ENCODE measurements at regions not wholly inside any gene's neighbourhood (a gene's known extent, or its start where the extent isn't known, plus 50 kb on each side); places are given as distances from the start of the nearest gene placed in this dataset.

GRCh38 chr14:34931206-34931605 lies 51.6 kb upstream of the SRP54 start:
- no peak for DNase-seq (ENCODE audit: low read depth)
- POLR2A ChIA-PET: no interaction called here
- CTCF ChIA-PET: interaction anchor here (0.6 kb wide), 1 partner anchor 28 kb away, joined by 3 read pairs; no protein-coding TSS in a partner anchor
- Histone ChIP-seq H3K36me3 (ENCODE audit: control insufficient read depth, insufficient read depth, low read length) (no peaks in the 10 kb centered on the region), H3K27me3 (ENCODE audit: control insufficient read depth, insufficient read depth, low read length) (no peaks in the 10 kb centered on the region), H3K4me3 (ENCODE audit: low read depth, low read length) (no peak overlapping the region)
- TF ChIP-seq CTCF (IDR thresholded peaks at IDR 0.05; ENCODE audit: insufficient read depth, low read depth, low read length): no peak

- POLR2A ChIA-PET: no interaction called here
- Histone ChIP-seq H3K4me3 (ENCODE audit: low read depth, low read length) (no peak overlapping the region), H3K36me3 (ENCODE audit: control insufficient read depth, insufficient read depth, low read length) (no peaks in the 10 kb centered on the region), H3K27me3 (ENCODE audit: control insufficient read depth, insufficient read depth, low read length) (no peaks in the 10 kb centered on the region)
- CTCF ChIA-PET: interaction anchor here (0.6 kb wide), 1 partner anchor 28 kb away, joined by 3 read pairs; no protein-coding TSS in a partner anchor
- no peak for DNase-seq (ENCODE audit: low read depth)
- TF ChIP-seq CTCF (IDR thresholded peaks at IDR 0.05; ENCODE audit: insufficient read depth, low read depth, low read length): no peak
Measured at GRCh38 chr14:34930591-34931091, 52.2 kb upstream of the SRP54 start.

GRCh38 chr14:34926552-34926951 lies 51.4 kb upstream of the BAZ1A start:
- no peak for DNase-seq (ENCODE audit: low read depth)

More at GRCh38 chr14:34926552-34926951, 51.4 kb upstream of the BAZ1A start:
- Histone ChIP-seq H3K27me3 (ENCODE audit: control insufficient read depth, insufficient read depth, low read length) (no peaks in the 10 kb centered on the region), H3K36me3 (ENCODE audit: control insufficient read depth, insufficient read depth, low read length) (no peaks in the 10 kb centered on the region), H3K4me3 (ENCODE audit: low read depth, low read length) (no peak overlapping the region)
- ChIA-PET CTCF (no interaction called here), POLR2A (no interaction called here)
- TF ChIP-seq CTCF (IDR thresholded peaks at IDR 0.05; ENCODE audit: insufficient read depth, low read depth, low read length): no peak

All from BJ (cell line).